ENCODE measurements at regions not wholly inside any gene's neighbourhood (a gene's known extent, or its start where the extent isn't known, plus 50 kb on each side); places are given as distances from the start of the nearest gene placed in this dataset.

GRCh38 chr5:20636686-20637085 is 648.7 kb upstream of the CDH18 start:
- Histone ChIP-seq H3K9me3 (ENCODE audit: low read length) (peaks cover 9% of the 10 kb centered on the region; the same call in 1 of the 2 replicates), H2AFZ (ENCODE audit: low read length) (no peak overlapping the region), H3K27me3 (ENCODE audit: control insufficient read depth in 1 of 2, insufficient read depth in 2 of 2, low read length in 2 of 2) (no peaks in the 10 kb centered on the region), H3K36me3 (replicated peaks in 1 of 2; ENCODE audit: control insufficient read depth in 1 of 2, insufficient read depth in 2 of 2, low read length in 2 of 2) (no peaks in the 10 kb centered on the region), H3K4me2 (ENCODE audit: low read depth, low read length) (no peak overlapping the region), H3K79me2 (ENCODE audit: insufficient read depth, low read length) (no peaks in the 10 kb centered on the region), H3K4me3 (replicated peaks in 1 of 3; ENCODE audit: insufficient read depth in 1 of 3, low read depth in 2 of 3, low read length in 3 of 3) (no peak overlapping the region), H3K4me1 (ENCODE audit: insufficient read depth, low read length) (no peaks in the 10 kb centered on the region), H3K9ac (ENCODE audit: insufficient read depth, low read depth, low read length) (no peak overlapping the region), H3K27ac (ENCODE audit: extremely low read length, insufficient read depth, low read length) (no peak overlapping the region), H4K20me1 (ENCODE audit: insufficient read depth, low read length) (no peaks in the 10 kb centered on the region)
- intact Hi-C loops (cut with micrococcal nuclease; ENCODE audit: unreplicated experiment) (no loop called here), in situ Hi-C loops (cut with HindIII; ENCODE audit: extremely low pct_ligation_motif_present, low pct_unique_long_range_greater_than_20kb) (no loop called here)
- no peak for FAIRE-seq
- ChIA-PET POLR2A (no interaction called here), CTCF (ENCODE audit: low intra/inter-chr PET ratio, low total read pairs) (no interaction called here)
- TF ChIP-seq ZSCAN9 (CRISPR knock-in tag; IDR thresholded peaks at IDR 0.05; ENCODE audit: borderline replicate concordance): no peak
- TF ChIP-seq ZBTB21 (CRISPR knock-in tag; IDR thresholded peaks at IDR 0.05): no peak
- no peak for TF ChIP-seq SP2 (CRISPR knock-in tag; IDR thresholded peaks at IDR 0.05)
- no peak for TF ChIP-seq CHD4 (IDR thresholded peaks at IDR 0.05; ENCODE audit: borderline replicate concordance, low read length)
- TF ChIP-seq ZNF17 (CRISPR knock-in tag; IDR thresholded peaks at IDR 0.05): no peak
- TF ChIP-seq NR2C2 (CRISPR knock-in tag; IDR thresholded peaks at IDR 0.05; ENCODE audit: borderline replicate concordance): no peak
- no peak for TF ChIP-seq POLR2AphosphoS5 (IDR thresholded peaks at IDR 0.05; ENCODE audit: low read depth, low read length)
- no peak for TF ChIP-seq ZNF280D (CRISPR knock-in tag; IDR thresholded peaks at IDR 0.05)
- TF ChIP-seq ZNF484 (CRISPR knock-in tag; IDR thresholded peaks at IDR 0.05; ENCODE audit: borderline replicate concordance, low read depth): no peak
- no peak for TF ChIP-seq ZNF550 (CRISPR knock-in tag; IDR thresholded peaks at IDR 0.05; ENCODE audit: borderline replicate concordance)
- no peak for DNase-seq (ENCODE audit: low spot score)
- no peak for ATAC-seq
- BruUV-seq (replicated peaks): no TSS peak
- WGBS (ENCODE audit: low lambda C conversion rate): 0% methylated on average over 1 of the region's 1 CpG
